A549 (cell line): ENCODE measurements at regions not wholly inside any gene's neighbourhood (a gene's known extent, or its start where the extent isn't known, plus 50 kb on each side); places are given as distances from the start of the nearest gene placed in this dataset.

Experiments
- ATAC-seq, 2 experiments: fragments of 200-7000 bp in 1 of 2; fragments of >200 bp in 1 of 2; cut with Nextera tagmentation in 1 of 2; cut with Tn5 transposase in 1 of 2; 3 replicates each; pipeline versions ENCODE4 v1.8.0 to v1.9.1; 2018 to 2020; ENCODE audit warnings: mild to moderate bottlenecking in 1 of 2, moderate library complexity in 1 of 2
- CTCF ChIA-PET: fragments of 300-600 bp; sonication (Branson Sonifier 250); formaldehyde crosslinking; extraction: SDS; loops from one replicate; lab custom pipeline; 2021; ENCODE audit warnings: antibody characterized with exemption, inconsistent platforms; lab: Yijun Ruan, JAX
- POLR2A ChIA-PET: fragments of 350-600 bp; formaldehyde crosslinking; extraction: SDS; loops from one replicate; lab custom pipeline; 2021; ENCODE audit warnings: antibody characterized with exemption, inconsistent platforms; lab: Yijun Ruan, JAX
- DNase-seq, 2 experiments: peaks; one replicate each; pipeline versions ENCODE4 v3.0.0 to v3.0.0-alpha.2; 2011 to 2016; ENCODE audit warnings: low read depth in 1 of 2, low spot score in 1 of 2
- FAIRE-seq: peaks from 2 replicates; lab custom pipeline; 2011; peaks lifted over from hg19 to GRCh38; lab: Jason Lieb, UNC
- H3K27ac ChIP-seq, 2 experiments: fragments of >200 bp; sonication (Bioruptor Twin); formaldehyde crosslinking; 3 replicates each; pipeline ENCODE4 v1.5.1; 2016 to 2017
- H3K4me1 ChIP-seq: fragments of >200 bp; sonication (Bioruptor Twin); formaldehyde crosslinking; 3 replicates; pipeline ENCODE4 v1.6.1; 2016
- H3K4me2 ChIP-seq: fragments of >200 bp; sonication (Bioruptor Twin); formaldehyde crosslinking; 3 replicates; pipeline ENCODE4 v1.6.1; 2016
- H3K4me3 ChIP-seq: fragments of >200 bp; sonication (Bioruptor Twin); formaldehyde crosslinking; 3 replicates; pipeline ENCODE4 v1.5.1; 2016
- H3K9me3 ChIP-seq: fragments of >200 bp; sonication (Bioruptor Twin); formaldehyde crosslinking; 3 replicates; pipeline ENCODE4 v1.6.1; 2016
- BCL3 ChIP-seq: fragments of >200 bp; sonication (Bioruptor Twin); formaldehyde crosslinking; IDR thresholded peaks from 3 replicates; pipeline ENCODE4 v1.6.1; 2016
- BHLHE40 ChIP-seq: IDR thresholded peaks from 2 replicates; pipeline ENCODE4 v1.6.1; 2012; ENCODE audit warnings: low read depth, low read length, inconsistent platforms
- CHD2 ChIP-seq: fragments of 150-350 bp; IDR thresholded peaks from 2 replicates; pipeline ENCODE4 v1.6.1; 2014; ENCODE audit warnings: low read length; ENCODE audit not compliant: partially characterized antibody
- CTCF ChIP-seq: fragments of >200 bp; sonication (Bioruptor Twin); formaldehyde crosslinking; IDR thresholded peaks from 3 replicates; pipeline ENCODE4 v1.5.1; 2016
- EHMT2 ChIP-seq: fragments of 200-600 bp; sonication (generic); IDR thresholded peaks from 2 replicates; pipeline ENCODE4 v1.6.1; 2016; ENCODE audit warnings: antibody characterized with exemption, low read depth, mild to moderate bottlenecking, moderate library complexity
- FOXS1 ChIP-seq: fragments of 250-450 bp; sonication (Bioruptor Pico); IDR thresholded peaks from 2 replicates; pipeline ENCODE4 v1.5.0; 2020; ENCODE audit warnings: mild to moderate bottlenecking, moderate library complexity
- HDAC2 ChIP-seq: fragments of 200-600 bp; sonication (generic); IDR thresholded peaks from 2 replicates; pipeline ENCODE4 v1.6.1; 2016
- HMGXB4 ChIP-seq: fragments of 250-450 bp; sonication (Bioruptor Pico); IDR thresholded peaks from 2 replicates; pipeline ENCODE4 v1.5.0; 2021; ENCODE audit warnings: mild to moderate bottlenecking, moderate library complexity, borderline replicate concordance
- HOXB13 ChIP-seq: fragments of 250-450 bp; sonication (Bioruptor Pico); IDR thresholded peaks from 2 replicates; pipeline ENCODE4 v1.5.0; 2020; ENCODE audit warnings: low read depth, mild to moderate bottlenecking, moderate library complexity
- MAX ChIP-seq: IDR thresholded peaks from 2 replicates; pipeline ENCODE4 v1.6.1; 2012
- MYC ChIP-seq: IDR thresholded peaks from 2 replicates; pipeline ENCODE4 v1.6.1; 2012; ENCODE audit warnings: mild to moderate bottlenecking, inconsistent platforms, low read length, improper control_type of control experiment, borderline replicate concordance
- NR3C1 ChIP-seq: fragments of >200 bp; sonication (Bioruptor Twin); formaldehyde crosslinking; IDR thresholded peaks from 3 replicates; pipeline ENCODE4 v1.6.1; 2017
- PBX3 ChIP-seq: IDR thresholded peaks from 2 replicates; pipeline ENCODE4 v1.6.1; 2012
- POLR2A ChIP-seq: IDR thresholded peaks from 2 replicates; pipeline ENCODE4 v1.6.1; 2012; ENCODE audit warnings: mild to moderate bottlenecking, low read length
- SMC3 ChIP-seq: fragments of >200 bp; sonication (Bioruptor Twin); formaldehyde crosslinking; IDR thresholded peaks from 3 replicates; pipeline ENCODE4 v1.6.1; 2018; ENCODE audit warnings: inconsistent platforms
- SREBF2 ChIP-seq: fragments of 450-650 bp; IDR thresholded peaks from 2 replicates; pipeline ENCODE4 v1.6.1; 2014; ENCODE audit warnings: mild to moderate bottlenecking, moderate library complexity
- ZC3H11A ChIP-seq: fragments of 450-650 bp; IDR thresholded peaks from 2 replicates; pipeline ENCODE4 v1.6.1; 2014; ENCODE audit warnings: antibody characterized with exemption, mild to moderate bottlenecking
- ZSCAN20 ChIP-seq: fragments of 250-450 bp; sonication (Bioruptor Pico); IDR thresholded peaks from 2 replicates; pipeline ENCODE4 v1.8.0; 2022; ENCODE audit warnings: mild to moderate bottlenecking, moderate library complexity
- WGBS: methylation state at CpG from one replicate; pipeline ENCODE4 v1.1.6; 2017; ENCODE audit errors: missing lambda C conversion rate; 5-methylcytosine and 5-hydroxymethylcytosine counted together

- TF ChIP-seq ZSCAN20 (CRISPR knock-in tag) (no peak), CTCF (no peak), POLR2A (no peak), SMC3 (no peak), BHLHE40 (no peak), ZC3H11A (no peak), MAX (no peak), BCL3 (no peak), EHMT2 (no peak), NR3C1 (no peak), HDAC2 (no peak), HOXB13 (CRISPR knock-in tag) (no peak), PBX3 (no peak), SREBF2 (no peak)
- TF ChIP-seq, all 56 proteins: peak for 0
- ATAC-seq (no peak), FAIRE-seq (no peak), DNase-seq (no peak)
- H3K4me3 ChIP-seq = no peak overlapping the region
- CTCF ChIA-PET = no interaction called here
- POLR2A ChIA-PET = no interaction called here
- 2% methylated on average over 3 of the region's 3 CpGs for WGBS
- H3K4me1 ChIP-seq = no peaks in the 10 kb centered on the region
- H3K27ac ChIP-seq = no peak overlapping the region
- H3K9me3 ChIP-seq = peaks cover 4% of the 10 kb centered on the region; the same call in 1 of the 3 replicates
- no peak overlapping the region for H3K4me2 ChIP-seq
Measured at GRCh38 chr3:28972921-28973320, 307.9 kb upstream of the RBMS3 start.

- ATAC-seq (no peak), DNase-seq (no peak), FAIRE-seq (no peak)
- no peak overlapping the region for H3K4me3 ChIP-seq
- CTCF ChIA-PET = no interaction called here
- H3K4me1 ChIP-seq = no peaks in the 10 kb centered on the region
- TF ChIP-seq CHD2 (no peak), FOXS1 (CRISPR knock-in tag) (no peak)
- H3K9me3 ChIP-seq = peaks cover 4% of the 10 kb centered on the region; the same call in 1 of the 3 replicates
- POLR2A ChIA-PET = no interaction called here
- H3K27ac ChIP-seq = no peak overlapping the region
- no peak overlapping the region for H3K4me2 ChIP-seq
Measured at GRCh38 chr3:28973609-28974008, 307.3 kb upstream of the RBMS3 start.

- DNase-seq (no peak), ATAC-seq (no peak), FAIRE-seq (no peak)
- POLR2A ChIA-PET = no interaction called here
- no peak for TF ChIP-seq MYC
- no peak for TF ChIP-seq MAX
- TF ChIP-seq HMGXB4 (CRISPR knock-in tag) = no peak
- WGBS = 48% methylated on average over 3 of the region's 3 CpGs
- H3K4me2 ChIP-seq = no peak overlapping the region
- CTCF ChIA-PET = no interaction called here
- no peak overlapping the region for H3K27ac ChIP-seq
- H3K4me1 ChIP-seq = no peaks in the 10 kb centered on the region
- no peak overlapping the region for H3K4me3 ChIP-seq
- no peaks in the 10 kb centered on the region for H3K9me3 ChIP-seq
Measured at GRCh38 chr3:28978092-28978491, 302.8 kb upstream of the RBMS3 start.
